Right lobe of liver (tissue), 6 donors: ENCODE measurements at regions not wholly inside any gene's neighbourhood (a gene's known extent, or its start where the extent isn't known, plus 50 kb on each side); places are given as distances from the start of the nearest gene placed in this dataset.

ENCODE experiments used
- ATAC-seq, 4 donors: fragments of 200-7000 bp; cut with Tn5 transposase; one replicate each; pipeline ENCODE4 v1.9.1; 2020; ENCODE audit warnings: mild to moderate bottlenecking in 4 of 4, moderate library complexity in 4 of 4
- DNase-seq, 3 donors: peaks; one replicate each; pipeline ENCODE4 v3.0.0-alpha.2; 2020
- H3K27ac ChIP-seq, 3 donors: fragments of 200-600 bp; one replicate each; pipeline ENCODE4 v1.8.0; 2022
- H3K27me3 ChIP-seq, 2 donors: fragments of 200-600 bp; one replicate each; pipeline ENCODE4 v1.8.0; 2022
- H3K36me3 ChIP-seq, 4 donors: fragments of 200-600 bp; sonication (generic) in 1 of 4; one replicate each; pipeline versions ENCODE4 v1.5.1 to v1.8.0; 2017 to 2022; ENCODE audit warnings: control low read depth in 1 of 4
- H3K4me1 ChIP-seq, 4 donors: fragments of 200-600 bp; sonication (generic) in 1 of 4; one replicate each; pipeline versions ENCODE4 v1.5.1 to v1.8.0; 2017 to 2022; ENCODE audit warnings: control low read depth in 1 of 4
- H3K4me3 ChIP-seq, 3 donors: fragments of 200-600 bp; one replicate each; pipeline ENCODE4 v1.8.0; 2022
- H3K9me3 ChIP-seq, 4 donors: fragments of 200-600 bp; sonication (generic) in 1 of 4; one replicate each; pipeline versions ENCODE4 v1.5.1 to v1.8.0; 2017 to 2022; ENCODE audit warnings: control low read depth in 1 of 4
- POLR2A ChIP-seq: fragments of 450-650 bp; IDR thresholded peaks from one replicate; pipeline ENCODE4 v1.6.1; 2017; ENCODE audit warnings: antibody characterized with exemption, mild to moderate bottlenecking
- WGBS: methylation state at CpG from one replicate; pipeline ENCODE4 v1.1.6; 2018; ENCODE audit warnings: low coverage, low lambda C conversion rate; ENCODE audit not compliant: insufficient coverage; ENCODE audit errors: missing lambda C conversion rate; 5-methylcytosine and 5-hydroxymethylcytosine counted together
- intact Hi-C, 2 donors: fragments of 100-400 bp; cut with DNase I; formaldehyde crosslinking; loops; one replicate each; pipeline versions ENCODE4 v1.11.2 to v1.14.1; 2022
- TF ChIP-seq, protein P1 (sequence below), 4 donors: fragments of 200-600 bp in 3 of 4; fragments of 450-650 bp in 1 of 4; IDR thresholded peaks; one replicate each; pipeline versions ENCODE4 v1.5.1 to v1.8.0; 2016 to 2022; ENCODE audit warnings: antibody characterized with exemption in 4 of 4, mild to moderate bottlenecking in 2 of 4
- donor health status: DM: no; HTN: yes; CAD: no.
- donor health status: DM: no; HTN: no; CAD: no.
- donor health status: DM: no; HTN: no; CAD: no.
- donor health status: DM: no; HTN: yes; CAD: no.
- donor health status: DM: no; HTN: yes; CAD: no.

DNA sequence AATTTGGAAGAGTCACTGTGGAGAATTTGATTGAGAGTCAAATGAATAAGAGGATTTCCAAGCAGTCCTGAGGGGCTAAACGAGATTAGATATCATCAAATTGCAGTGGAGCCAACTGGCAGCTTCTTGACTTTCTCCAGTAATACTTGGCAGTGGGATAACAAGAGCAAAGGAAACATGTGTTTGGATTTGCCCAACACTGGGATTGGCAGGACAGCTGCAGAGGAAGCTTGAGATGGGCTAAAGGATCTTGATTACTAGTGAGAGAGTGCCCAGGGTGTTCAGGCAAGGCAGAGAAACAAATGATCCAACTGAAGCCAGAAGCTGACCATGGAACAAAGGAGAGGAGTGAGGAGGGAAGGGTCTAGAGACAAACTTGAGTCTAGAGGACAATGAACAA is 356.0 kb upstream of the ISL1 start:
- no peak for ATAC-seq
- WGBS, result 6% methylated on average over 1 of the region's 1 CpG
- Histone ChIP-seq H3K27me3 (no peaks in the 10 kb centered on the region), H3K4me3 (no peak overlapping the region), H3K9me3 (no peaks in the 10 kb centered on the region), H3K27ac (no peak overlapping the region), H3K4me1 (no peaks in the 10 kb centered on the region), H3K36me3 (no peaks in the 10 kb centered on the region)
- intact Hi-C loops, result no loop called here
- DNase-seq, result no peak
- no peak for TF ChIP-seq POLR2A
- TF ChIP-seq, protein P1, sequence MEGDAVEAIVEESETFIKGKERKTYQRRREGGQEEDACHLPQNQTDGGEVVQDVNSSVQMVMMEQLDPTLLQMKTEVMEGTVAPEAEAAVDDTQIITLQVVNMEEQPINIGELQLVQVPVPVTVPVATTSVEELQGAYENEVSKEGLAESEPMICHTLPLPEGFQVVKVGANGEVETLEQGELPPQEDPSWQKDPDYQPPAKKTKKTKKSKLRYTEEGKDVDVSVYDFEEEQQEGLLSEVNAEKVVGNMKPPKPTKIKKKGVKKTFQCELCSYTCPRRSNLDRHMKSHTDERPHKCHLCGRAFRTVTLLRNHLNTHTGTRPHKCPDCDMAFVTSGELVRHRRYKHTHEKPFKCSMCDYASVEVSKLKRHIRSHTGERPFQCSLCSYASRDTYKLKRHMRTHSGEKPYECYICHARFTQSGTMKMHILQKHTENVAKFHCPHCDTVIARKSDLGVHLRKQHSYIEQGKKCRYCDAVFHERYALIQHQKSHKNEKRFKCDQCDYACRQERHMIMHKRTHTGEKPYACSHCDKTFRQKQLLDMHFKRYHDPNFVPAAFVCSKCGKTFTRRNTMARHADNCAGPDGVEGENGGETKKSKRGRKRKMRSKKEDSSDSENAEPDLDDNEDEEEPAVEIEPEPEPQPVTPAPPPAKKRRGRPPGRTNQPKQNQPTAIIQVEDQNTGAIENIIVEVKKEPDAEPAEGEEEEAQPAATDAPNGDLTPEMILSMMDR (IDR thresholded peaks at IDR 0.05), result no peak

DNA sequence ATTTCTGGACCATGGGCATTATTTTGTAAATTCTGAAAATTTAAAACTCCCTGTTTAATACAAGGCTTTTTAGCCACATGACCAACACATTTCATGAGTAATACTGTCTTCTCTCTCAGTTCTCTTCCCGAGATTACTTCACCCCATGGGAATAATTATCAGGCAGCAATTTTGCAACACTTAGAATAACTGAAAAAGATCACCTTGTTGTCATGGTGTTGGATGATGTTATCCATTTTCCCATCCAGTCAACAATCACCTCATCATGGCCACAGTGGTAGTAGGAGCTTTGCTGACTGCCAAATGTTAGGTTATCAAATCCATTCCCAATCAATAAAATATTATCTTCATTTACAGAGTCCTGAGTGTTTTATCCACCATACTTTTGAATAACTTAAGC is 354.9 kb upstream of the ISL1 start:
- no peaks in the 10 kb centered on the region for H3K9me3 ChIP-seq
- TF ChIP-seq POLR2A, result no peak
- TF ChIP-seq, protein P1 (IDR thresholded peaks at IDR 0.05), result no peak
- no peak for DNase-seq
- H3K36me3 ChIP-seq, result no peaks in the 10 kb centered on the region
- no peaks in the 10 kb centered on the region for H3K27me3 ChIP-seq
- no peaks in the 10 kb centered on the region for H3K4me1 ChIP-seq
- intact Hi-C loops, result no loop called here
- no peak for ATAC-seq
- 50% methylated on average over 1 of the region's 1 CpG for WGBS
- no peak overlapping the region for H3K27ac ChIP-seq
- H3K4me3 ChIP-seq, result no peak overlapping the region

DNA sequence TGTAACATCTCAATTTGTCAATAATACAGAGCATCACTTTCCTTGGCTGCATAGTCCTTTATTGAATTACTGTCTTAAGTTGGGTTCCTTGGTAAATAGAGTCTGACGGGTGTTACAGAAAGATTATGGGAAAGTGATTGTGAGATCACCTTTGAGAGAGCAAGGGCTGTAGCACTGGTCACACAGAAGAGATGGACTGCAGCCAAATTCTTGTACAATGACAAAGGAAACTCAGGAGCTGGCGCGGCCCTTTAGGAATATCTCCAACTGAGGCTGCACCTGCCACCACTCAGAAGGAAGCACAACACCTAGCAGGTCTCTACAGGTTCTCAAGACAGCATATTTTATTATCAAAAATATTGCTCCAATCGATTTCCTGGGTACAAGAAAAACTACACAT is 350.0 kb upstream of the ISL1 start:
- TF ChIP-seq POLR2A, result no peak
- TF ChIP-seq, protein P1 (IDR thresholded peaks at IDR 0.05), result no peak
- ATAC-seq (peak in 2 of 4 donors; percentile 48 to 62), DNase-seq (no peak)
- 64% methylated on average over 4 of the region's 4 CpGs for WGBS
- Histone ChIP-seq H3K4me1 (peaks cover 0 to 13% (median 0%) of the 10 kb centered on the region in 4 donors), H3K4me3 (no peak overlapping the region), H3K9me3 (no peaks in the 10 kb centered on the region), H3K27ac (no peak overlapping the region), H3K27me3 (no peaks in the 10 kb centered on the region), H3K36me3 (no peaks in the 10 kb centered on the region)
- intact Hi-C loops, result no loop called here

DNA sequence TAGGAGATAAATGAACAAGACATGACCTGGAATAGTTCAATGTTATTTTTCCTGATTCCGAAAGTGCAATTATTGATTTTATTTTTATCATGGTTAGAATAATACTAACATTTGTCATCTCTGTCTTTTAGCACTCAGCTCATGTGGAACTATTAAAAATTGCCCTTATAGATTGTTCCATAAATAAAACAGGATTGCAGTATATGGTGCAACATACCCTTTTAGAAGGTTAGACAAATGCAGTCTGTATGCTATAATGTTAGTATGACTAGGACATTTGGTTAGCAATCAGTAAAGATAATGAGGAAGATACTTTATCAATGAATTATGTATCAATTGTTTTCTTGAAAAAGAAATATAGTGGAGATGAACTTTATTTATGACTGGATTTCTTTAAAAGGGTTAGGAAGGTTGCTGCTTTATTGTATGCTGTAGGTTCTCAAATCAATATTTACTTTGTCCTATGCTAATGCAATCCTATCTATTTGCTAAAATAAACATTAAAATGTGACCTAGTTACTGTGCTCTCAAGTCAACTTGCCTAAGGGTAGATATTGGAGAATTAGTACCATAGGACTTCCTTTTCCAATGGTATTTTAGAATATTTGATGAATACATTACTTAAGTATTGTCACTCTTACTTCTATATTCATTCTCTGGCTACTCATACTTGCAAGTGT is 348.9 kb upstream of the ISL1 start:
- 38% methylated on average over 1 of the region's 1 CpG for WGBS
- no peak for TF ChIP-seq POLR2A
- TF ChIP-seq, protein P1 (IDR thresholded peaks at IDR 0.05), result no peak

More for the DNA sequence above, 348.9 kb upstream of the ISL1 start:
- Histone ChIP-seq H3K9me3 (no peaks in the 10 kb centered on the region), H3K4me1 (peaks cover 0 to 13% (median 0%) of the 10 kb centered on the region in 4 donors), H3K4me3 (no peak overlapping the region), H3K36me3 (no peaks in the 10 kb centered on the region), H3K27me3 (no peaks in the 10 kb centered on the region), H3K27ac (no peak overlapping the region)
- ATAC-seq (peak in 2 of 4 donors; percentile 66 to 71), DNase-seq (no peak)
- intact Hi-C loops, result no loop called here
